Mononuclear cell (primary cell): ENCODE measurements at regions not wholly inside any gene's neighbourhood (a gene's known extent, or its start where the extent isn't known, plus 50 kb on each side); places are given as distances from the start of the nearest gene placed in this dataset.

ENCODE experiments used
- H3K27me3 ChIP-seq: 2 replicates; pipeline ENCODE4 v1.6.0; 2011; ENCODE audit warnings: low read length, control low read depth; ENCODE audit not compliant: insufficient read depth
- H3K4me1 ChIP-seq: 2 replicates; pipeline ENCODE4 v1.5.1; 2011; ENCODE audit warnings: mild to moderate bottlenecking, low read length, control low read depth; ENCODE audit not compliant: insufficient read depth
- H3K4me3 ChIP-seq: 2 replicates; pipeline ENCODE4 v1.5.1; 2011; ENCODE audit warnings: mild to moderate bottlenecking, low read length, moderate library complexity
- H3K9me3 ChIP-seq: 2 replicates; pipeline ENCODE4 v1.5.1; 2011; ENCODE audit warnings: low read depth, mild to moderate bottlenecking, control low read depth, low read length

- Histone ChIP-seq H3K4me1 (no peaks in the 10 kb centered on the region), H3K4me3 (no peak overlapping the region), H3K9me3 (no peaks in the 10 kb centered on the region), H3K27me3 (no peaks in the 10 kb centered on the region)
Measured at GRCh38 chr4:100970414-100970813, 376.9 kb downstream of the PPP3CA start.

- Histone ChIP-seq H3K27me3 (no peaks in the 10 kb centered on the region), H3K9me3 (no peaks in the 10 kb centered on the region), H3K4me1 (no peaks in the 10 kb centered on the region)
Measured at GRCh38 chr4:100969925-100970324, 377.4 kb downstream of the PPP3CA start.

GRCh38 chr4:100968046-100968445, 379.3 kb downstream of the PPP3CA start:
- Histone ChIP-seq H3K4me1 (no peaks in the 10 kb centered on the region), H3K4me3 (no peak overlapping the region), H3K9me3 (no peaks in the 10 kb centered on the region), H3K27me3 (no peaks in the 10 kb centered on the region)

More at GRCh38 chr4:100969925-100970324, 377.4 kb downstream of the PPP3CA start:
- no peak overlapping the region for H3K4me3 ChIP-seq

GRCh38 chr4:100963627-100964026, 383.7 kb downstream of the PPP3CA start:
- Histone ChIP-seq H3K4me3 (no peak overlapping the region), H3K4me1 (no peaks in the 10 kb centered on the region), H3K27me3 (no peaks in the 10 kb centered on the region), H3K9me3 (no peaks in the 10 kb centered on the region)

- Histone ChIP-seq H3K4me3 (no peak overlapping the region), H3K9me3 (no peaks in the 10 kb centered on the region)
Measured at GRCh38 chr4:100962698-100963097, 384.6 kb downstream of the PPP3CA start.

GRCh38 chr4:100960232-100960631, 387.1 kb downstream of the PPP3CA start:
- no peak overlapping the region for H3K4me3 ChIP-seq
- no peaks in the 10 kb centered on the region for H3K27me3 ChIP-seq
- no peaks in the 10 kb centered on the region for H3K4me1 ChIP-seq
- H3K9me3 ChIP-seq = no peaks in the 10 kb centered on the region

More at GRCh38 chr4:100962698-100963097, 384.6 kb downstream of the PPP3CA start:
- no peaks in the 10 kb centered on the region for H3K27me3 ChIP-seq
- H3K4me1 ChIP-seq = no peaks in the 10 kb centered on the region

- H3K9me3 ChIP-seq = no peaks in the 10 kb centered on the region
- no peak overlapping the region for H3K4me3 ChIP-seq
- H3K27me3 ChIP-seq = no peaks in the 10 kb centered on the region
- H3K4me1 ChIP-seq = no peaks in the 10 kb centered on the region
Measured at GRCh38 chr4:100954046-100954445, 393.3 kb downstream of the PPP3CA start.

GRCh38 chr4:100953616-100954015, 393.7 kb downstream of the PPP3CA start:
- Histone ChIP-seq H3K27me3 (no peaks in the 10 kb centered on the region), H3K4me1 (no peaks in the 10 kb centered on the region), H3K9me3 (no peaks in the 10 kb centered on the region), H3K4me3 (no peak overlapping the region)

- Histone ChIP-seq H3K4me3 (no peak overlapping the region), H3K9me3 (no peaks in the 10 kb centered on the region), H3K4me1 (no peaks in the 10 kb centered on the region), H3K27me3 (no peaks in the 10 kb centered on the region)
Measured at GRCh38 chr4:100952590-100952989, 394.7 kb downstream of the PPP3CA start.

GRCh38 chr4:100949350-100949935, 397.9 kb downstream of the PPP3CA start:
- Histone ChIP-seq H3K9me3 (no peaks in the 10 kb centered on the region), H3K4me1 (no peaks in the 10 kb centered on the region), H3K4me3 (no peak overlapping the region), H3K27me3 (no peaks in the 10 kb centered on the region)

- H3K4me1 ChIP-seq = no peaks in the 10 kb centered on the region
Measured at GRCh38 chr4:100948911-100949310, 398.4 kb downstream of the PPP3CA start.

GRCh38 chr4:100945789-100946188, 401.5 kb downstream of the PPP3CA start:
- Histone ChIP-seq H3K27me3 (no peaks in the 10 kb centered on the region), H3K4me3 (no peak overlapping the region), H3K4me1 (no peaks in the 10 kb centered on the region), H3K9me3 (no peaks in the 10 kb centered on the region)

More at GRCh38 chr4:100948911-100949310, 398.4 kb downstream of the PPP3CA start:
- H3K4me3 ChIP-seq = no peak overlapping the region
- no peaks in the 10 kb centered on the region for H3K27me3 ChIP-seq
- no peaks in the 10 kb centered on the region for H3K9me3 ChIP-seq

- Histone ChIP-seq H3K4me3 (no peak overlapping the region), H3K27me3 (no peaks in the 10 kb centered on the region), H3K9me3 (no peaks in the 10 kb centered on the region), H3K4me1 (no peaks in the 10 kb centered on the region)
Measured at GRCh38 chr4:100938698-100939097, 408.6 kb downstream of the PPP3CA start.

- Histone ChIP-seq H3K4me1 (no peaks in the 10 kb centered on the region), H3K27me3 (no peaks in the 10 kb centered on the region), H3K4me3 (no peak overlapping the region), H3K9me3 (no peaks in the 10 kb centered on the region)
Measured at GRCh38 chr4:100936661-100937375, 410.5 kb downstream of the PPP3CA start.

GRCh38 chr4:100935090-100935489, 412.2 kb downstream of the PPP3CA start:
- no peak overlapping the region for H3K4me3 ChIP-seq
- H3K9me3 ChIP-seq = no peaks in the 10 kb centered on the region
- no peaks in the 10 kb centered on the region for H3K27me3 ChIP-seq
- H3K4me1 ChIP-seq = no peaks in the 10 kb centered on the region

GRCh38 chr4:100933628-100934027, 413.7 kb downstream of the PPP3CA start:
- Histone ChIP-seq H3K27me3 (no peaks in the 10 kb centered on the region), H3K4me3 (no peak overlapping the region)

More at GRCh38 chr4:100933628-100934027, 413.7 kb downstream of the PPP3CA start:
- no peaks in the 10 kb centered on the region for H3K9me3 ChIP-seq
- no peaks in the 10 kb centered on the region for H3K4me1 ChIP-seq
